Ishikawa (cell line): ENCODE measurements at regions not wholly inside any gene's neighbourhood (a gene's known extent, or its start where the extent isn't known, plus 50 kb on each side); places are given as distances from the start of the nearest gene placed in this dataset.

Experiments
- CEBPB ChIP-seq: IDR thresholded peaks from 2 replicates; pipeline ENCODE4 v1.6.1; 2012
- CREB1 ChIP-seq: IDR thresholded peaks from 2 replicates; pipeline ENCODE4 v1.6.1; 2012; ENCODE audit warnings: low read depth
- EGR1 ChIP-seq: IDR thresholded peaks from 2 replicates; pipeline ENCODE4 v1.6.1; 2012
- EP300 ChIP-seq: IDR thresholded peaks from 2 replicates; pipeline ENCODE4 v1.6.1; 2012; ENCODE audit warnings: borderline replicate concordance
- FOXM1 ChIP-seq: IDR thresholded peaks from 2 replicates; pipeline ENCODE4 v1.6.1; 2012; ENCODE audit warnings: low read depth, borderline replicate concordance
- NFIC ChIP-seq: IDR thresholded peaks from 2 replicates; pipeline ENCODE4 v1.6.1; 2012
- RAD21 ChIP-seq: IDR thresholded peaks from 2 replicates; pipeline ENCODE4 v1.6.1; 2012; ENCODE audit warnings: low read depth
- TAF1 ChIP-seq: IDR thresholded peaks from 2 replicates; pipeline ENCODE4 v1.6.1; 2012; ENCODE audit warnings: low read depth, mild to moderate bottlenecking
- TCF12 ChIP-seq: IDR thresholded peaks from 2 replicates; pipeline ENCODE4 v1.6.1; 2012; ENCODE audit warnings: low read depth
- TEAD4 ChIP-seq: IDR thresholded peaks from 2 replicates; pipeline ENCODE4 v1.6.1; 2012
- YY1 ChIP-seq: IDR thresholded peaks from 2 replicates; pipeline ENCODE4 v1.6.1; 2012; ENCODE audit warnings: low read depth
- ZBTB7A ChIP-seq: IDR thresholded peaks from 2 replicates; pipeline ENCODE4 v1.6.1; 2012; ENCODE audit warnings: low read depth
- TF ChIP-seq, protein P1 (sequence below): IDR thresholded peaks from 2 replicates; pipeline ENCODE4 v1.6.1; 2012; ENCODE audit warnings: low read depth, mild to moderate bottlenecking
- TF ChIP-seq, protein P2 (sequence below): IDR thresholded peaks from 2 replicates; pipeline ENCODE4 v1.6.1; 2012
- TF ChIP-seq, protein P3 (sequence below): IDR thresholded peaks from 2 replicates; pipeline ENCODE4 v1.6.1; 2012

DNA sequence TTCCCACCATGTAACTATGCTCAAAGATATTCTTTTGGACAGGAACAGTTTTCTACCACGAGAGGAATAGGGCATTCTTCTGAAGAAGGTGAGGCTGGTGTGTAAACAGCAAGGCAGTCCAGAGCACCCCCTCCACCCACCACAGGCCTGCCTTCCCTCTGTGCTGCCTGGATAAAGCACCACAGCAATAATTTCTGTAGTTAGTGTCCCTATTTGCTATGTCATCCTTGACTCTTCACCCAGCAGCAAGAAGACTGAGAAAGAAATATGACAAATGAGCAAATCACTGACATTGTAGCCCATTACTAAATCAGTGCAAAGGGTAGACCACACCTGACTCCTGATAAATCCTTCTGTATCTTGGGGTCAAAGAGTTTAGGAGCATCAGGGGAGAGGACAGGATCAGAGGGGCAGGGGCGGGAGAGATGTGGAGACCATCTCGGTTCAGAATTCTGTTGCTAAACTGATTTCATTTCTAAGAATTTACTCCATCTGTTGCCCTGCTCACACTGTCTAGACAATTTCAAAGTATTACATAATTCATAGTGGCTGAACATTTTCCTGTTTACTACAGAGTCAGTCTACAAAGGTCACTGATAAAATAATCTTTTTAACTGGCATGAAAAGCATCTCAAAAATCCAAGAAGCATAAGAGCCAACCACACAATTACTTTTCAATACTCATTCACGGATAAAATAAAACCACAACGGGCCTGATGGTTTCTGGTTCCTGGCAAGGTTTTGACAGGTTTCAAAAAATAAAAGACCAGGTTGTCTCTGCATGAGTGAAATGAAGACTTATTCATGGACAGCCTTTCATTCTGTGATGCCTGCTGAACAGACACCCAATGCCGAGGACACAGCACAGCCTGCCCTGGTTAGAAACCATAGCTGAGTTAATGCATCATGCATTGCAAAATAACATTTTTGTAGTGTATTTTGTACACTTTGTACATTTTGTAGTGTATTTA is 88.4 kb upstream of the IRS2 start:
- TF ChIP-seq, protein P1, sequence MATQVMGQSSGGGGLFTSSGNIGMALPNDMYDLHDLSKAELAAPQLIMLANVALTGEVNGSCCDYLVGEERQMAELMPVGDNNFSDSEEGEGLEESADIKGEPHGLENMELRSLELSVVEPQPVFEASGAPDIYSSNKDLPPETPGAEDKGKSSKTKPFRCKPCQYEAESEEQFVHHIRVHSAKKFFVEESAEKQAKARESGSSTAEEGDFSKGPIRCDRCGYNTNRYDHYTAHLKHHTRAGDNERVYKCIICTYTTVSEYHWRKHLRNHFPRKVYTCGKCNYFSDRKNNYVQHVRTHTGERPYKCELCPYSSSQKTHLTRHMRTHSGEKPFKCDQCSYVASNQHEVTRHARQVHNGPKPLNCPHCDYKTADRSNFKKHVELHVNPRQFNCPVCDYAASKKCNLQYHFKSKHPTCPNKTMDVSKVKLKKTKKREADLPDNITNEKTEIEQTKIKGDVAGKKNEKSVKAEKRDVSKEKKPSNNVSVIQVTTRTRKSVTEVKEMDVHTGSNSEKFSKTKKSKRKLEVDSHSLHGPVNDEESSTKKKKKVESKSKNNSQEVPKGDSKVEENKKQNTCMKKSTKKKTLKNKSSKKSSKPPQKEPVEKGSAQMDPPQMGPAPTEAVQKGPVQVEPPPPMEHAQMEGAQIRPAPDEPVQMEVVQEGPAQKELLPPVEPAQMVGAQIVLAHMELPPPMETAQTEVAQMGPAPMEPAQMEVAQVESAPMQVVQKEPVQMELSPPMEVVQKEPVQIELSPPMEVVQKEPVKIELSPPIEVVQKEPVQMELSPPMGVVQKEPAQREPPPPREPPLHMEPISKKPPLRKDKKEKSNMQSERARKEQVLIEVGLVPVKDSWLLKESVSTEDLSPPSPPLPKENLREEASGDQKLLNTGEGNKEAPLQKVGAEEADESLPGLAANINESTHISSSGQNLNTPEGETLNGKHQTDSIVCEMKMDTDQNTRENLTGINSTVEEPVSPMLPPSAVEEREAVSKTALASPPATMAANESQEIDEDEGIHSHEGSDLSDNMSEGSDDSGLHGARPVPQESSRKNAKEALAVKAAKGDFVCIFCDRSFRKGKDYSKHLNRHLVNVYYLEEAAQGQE = no peak
- TF ChIP-seq RAD21 (no peak), NFIC (no peak), YY1 (no peak), EP300 (no peak), FOXM1 (no peak)
- TF ChIP-seq, protein P2, sequence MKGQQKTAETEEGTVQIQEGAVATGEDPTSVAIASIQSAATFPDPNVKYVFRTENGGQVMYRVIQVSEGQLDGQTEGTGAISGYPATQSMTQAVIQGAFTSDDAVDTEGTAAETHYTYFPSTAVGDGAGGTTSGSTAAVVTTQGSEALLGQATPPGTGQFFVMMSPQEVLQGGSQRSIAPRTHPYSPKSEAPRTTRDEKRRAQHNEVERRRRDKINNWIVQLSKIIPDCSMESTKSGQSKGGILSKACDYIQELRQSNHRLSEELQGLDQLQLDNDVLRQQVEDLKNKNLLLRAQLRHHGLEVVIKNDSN = no peak

DNA sequence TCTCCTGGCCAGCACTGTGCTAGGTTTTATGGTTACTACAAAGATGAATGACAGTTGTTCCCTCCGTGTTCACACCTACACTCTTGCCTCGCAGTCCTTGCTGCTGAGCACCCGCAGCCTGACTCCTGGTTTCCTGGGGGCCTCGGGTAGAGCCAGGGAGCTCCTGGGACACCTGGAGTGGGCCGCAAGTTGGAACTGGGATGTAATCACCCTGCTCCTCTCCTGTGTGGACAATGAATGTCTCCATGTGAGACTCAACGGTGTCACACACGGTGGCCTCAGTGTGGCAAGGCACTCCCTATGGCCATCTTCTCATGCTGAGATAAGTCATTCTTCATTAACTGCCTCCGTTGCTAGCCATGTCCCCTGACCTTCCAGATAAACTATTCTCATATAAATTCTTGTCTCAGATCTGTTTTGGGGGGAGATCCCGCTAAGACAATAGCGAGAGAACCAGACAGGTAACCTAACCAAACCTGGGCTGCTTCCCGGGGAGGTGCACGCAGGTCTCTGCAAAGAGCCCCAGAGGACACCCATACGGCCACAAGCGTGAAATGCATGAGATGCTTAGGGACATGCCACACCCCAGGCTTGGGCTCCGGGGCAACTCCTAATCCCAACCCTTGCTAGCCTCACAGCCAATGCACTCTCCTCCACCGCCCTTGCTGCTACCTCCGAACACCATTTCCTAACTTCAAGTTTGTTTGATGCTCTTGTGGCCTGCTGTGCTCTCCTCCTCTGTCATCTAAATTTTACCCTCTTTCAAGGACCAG is 87.2 kb upstream of the IRS2 start:
- TF ChIP-seq, protein P2 = no peak
- TF ChIP-seq YY1 (no peak), EGR1 (no peak), TCF12 (no peak), CREB1 (no peak), RAD21 (no peak), TAF1 (no peak), NFIC (no peak), CEBPB (no peak), FOXM1 (no peak), TEAD4 (no peak), ZBTB7A (no peak), EP300 (no peak)
- TF ChIP-seq, protein P1 = no peak
- TF ChIP-seq, protein P3, sequence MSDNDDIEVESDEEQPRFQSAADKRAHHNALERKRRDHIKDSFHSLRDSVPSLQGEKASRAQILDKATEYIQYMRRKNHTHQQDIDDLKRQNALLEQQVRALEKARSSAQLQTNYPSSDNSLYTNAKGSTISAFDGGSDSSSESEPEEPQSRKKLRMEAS = no peak

DNA sequence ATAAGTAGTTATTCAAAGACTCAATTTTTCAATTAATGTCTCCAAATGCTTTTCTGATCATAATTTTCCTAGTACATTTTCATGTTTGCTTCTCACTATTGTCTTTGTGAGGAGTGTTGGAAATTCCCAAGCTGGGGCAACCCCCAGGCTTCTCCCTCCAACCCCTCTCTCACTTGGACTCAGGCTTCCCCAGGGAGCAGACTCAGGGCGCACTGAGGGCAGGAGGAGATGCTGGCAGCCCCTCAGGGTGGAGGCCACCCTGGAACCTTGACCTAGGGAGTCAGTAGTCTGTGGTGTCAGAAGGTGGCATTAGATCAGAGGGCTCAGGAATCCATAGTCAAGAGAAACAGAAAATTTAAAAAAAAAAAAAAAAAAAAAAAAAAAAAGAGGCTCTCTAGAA is 86.5 kb upstream of the IRS2 start:
- TF ChIP-seq EP300 (no peak), TCF12 (no peak), EGR1 (no peak)

DNA sequence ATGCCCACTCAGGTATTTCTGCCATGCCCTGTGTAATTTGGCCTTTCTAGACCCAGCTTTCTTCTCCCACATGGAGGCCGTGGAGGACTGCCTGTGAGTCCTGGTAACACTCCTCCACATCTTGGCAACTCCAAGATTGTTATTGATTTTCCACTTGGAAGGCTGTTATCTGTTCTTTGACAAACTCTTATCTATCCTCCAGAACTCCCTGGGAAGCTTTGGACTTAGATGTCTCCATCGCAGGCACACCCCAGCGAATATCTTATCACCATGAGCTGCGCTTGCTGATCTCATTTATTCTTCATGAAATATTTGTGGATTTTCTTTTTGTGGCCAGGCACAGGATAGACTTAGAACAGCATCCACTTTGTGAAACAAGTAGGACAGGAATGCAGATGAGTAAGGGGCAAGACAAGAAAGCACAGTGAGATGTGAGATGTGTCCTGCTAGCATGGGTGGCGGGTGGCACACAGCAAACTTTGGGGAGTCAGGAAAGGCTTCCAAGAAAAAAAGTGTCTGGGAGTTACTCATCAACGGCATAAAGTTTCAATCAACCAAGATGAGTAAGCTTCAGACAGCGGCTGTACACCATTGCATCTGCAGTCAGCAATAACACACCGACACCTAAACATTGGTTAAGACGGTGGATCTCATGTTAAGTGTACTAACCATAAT is 84.5 kb upstream of the IRS2 start:
- TF ChIP-seq, protein P3 = no peak
- TF ChIP-seq CEBPB (no peak), TAF1 (no peak), ZBTB7A (no peak), EGR1 (no peak), NFIC (no peak), TEAD4 (no peak), RAD21 (no peak), TCF12 (no peak), CREB1 (no peak), EP300 (no peak), FOXM1 (no peak), YY1 (no peak)
- TF ChIP-seq, protein P1 = no peak
- TF ChIP-seq, protein P2 = no peak
